K562 (cell line): ENCODE measurements at regions not wholly inside any gene's neighbourhood (a gene's known extent, or its start where the extent isn't known, plus 50 kb on each side); places are given as distances from the start of the nearest gene placed in this dataset.

ENCODE experiments used
- ATAC-seq: fragments of 200-7000 bp; cut with Tn5 transposase; 3 replicates; pipeline ENCODE4 v1.9.1; 2020; ENCODE audit warnings: moderate library complexity
- BruUV-seq: library from RNA; stranded (reverse); fragments of 400-500 nt; replicated peaks from 2 replicates; lab custom pipeline; 2021; lab: Mats Ljungman, UMichigan
- CTCF ChIA-PET: fragments of 300-600 bp; formaldehyde crosslinking; extraction: SDS; loops from one replicate; lab custom pipeline; 2021; ENCODE audit warnings: low intra/inter-chr PET ratio; lab: Yijun Ruan, JAX
- POLR2A ChIA-PET: fragments of 300-600, 350-650 bp; sonication (Branson Sonifier 250); formaldehyde crosslinking; extraction: SDS; loops from one replicate; lab custom pipeline; 2021; ENCODE audit warnings: antibody characterized with exemption, inconsistent platforms; lab: Yijun Ruan, JAX
- DNase-seq, 4 experiments: peaks; one replicate each; pipeline versions ENCODE4 v3.0.0 to v3.0.0-alpha.2; 2011 to 2018; ENCODE audit warnings: low spot score in 3 of 4, mixed read lengths in 3 of 4; ENCODE audit errors: extremely low read depth in 1 of 4
- FAIRE-seq: peaks from 2 replicates; lab custom pipeline; 2011; peaks lifted over from hg19 to GRCh38; lab: Jason Lieb, UNC
- H2AFZ ChIP-seq: 2 replicates; pipeline ENCODE4 v1.6.0; 2011; ENCODE audit warnings: low read depth, low read length, control low read depth, inconsistent platforms
- H3K27ac ChIP-seq: fragments of 200-600 bp; 3 replicates; pipeline ENCODE4 v1.8.0; 2011; ENCODE audit warnings: low read depth, mild to moderate bottlenecking, control low read depth, inconsistent platforms, low read length, moderate library complexity, mixed read lengths; ENCODE audit errors: extremely low read depth
- H3K27me3 ChIP-seq, 2 experiments: fragments of 300-600 bp in 1 of 2; 2 replicates in 1 of 2; 3 replicates in 1 of 2; pipeline versions ENCODE4 v1.6.0 to v1.8.0; 2011; ENCODE audit warnings: inconsistent platforms in 2 of 2, low read length in 2 of 2, mild to moderate bottlenecking in 1 of 2, mixed read lengths in 1 of 2, moderate library complexity in 1 of 2; ENCODE audit not compliant: control insufficient read depth in 2 of 2, insufficient read depth in 2 of 2
- H3K36me3 ChIP-seq: fragments of 300-600 bp; 3 replicates; pipeline ENCODE4 v1.8.0; 2011; ENCODE audit warnings: mild to moderate bottlenecking, low read length, inconsistent platforms; ENCODE audit not compliant: control insufficient read depth, insufficient read depth
- H3K4me1 ChIP-seq, 2 experiments: fragments of 200-600 bp in 1 of 2; replicated peaks in 1 of 2; 2 replicates in 1 of 2; 3 replicates in 1 of 2; pipeline versions ENCODE4 v1.5.1 to v1.8.0; 2011; ENCODE audit warnings: inconsistent platforms in 2 of 2, low read length in 2 of 2, mild to moderate bottlenecking in 1 of 2, mixed read lengths in 1 of 2, moderate library complexity in 1 of 2; ENCODE audit not compliant: control insufficient read depth in 2 of 2, insufficient read depth in 2 of 2
- H3K4me2 ChIP-seq: 2 replicates; pipeline ENCODE4 v1.6.1; 2011; ENCODE audit warnings: low read length, control low read depth, inconsistent platforms, mixed read lengths; ENCODE audit not compliant: insufficient read depth
- H3K4me3 ChIP-seq: fragments of 200-600 bp; sonication (generic), shearing (Covaris generic); 2 replicates; pipeline ENCODE4 v1.5.1; 2016; ENCODE audit warnings: control low read depth, inconsistent platforms
- H3K79me2 ChIP-seq: fragments of 200-600 bp; 3 replicates; pipeline ENCODE4 v1.8.0; 2011; ENCODE audit warnings: low read length, inconsistent platforms; ENCODE audit not compliant: control insufficient read depth, insufficient read depth
- H3K9ac ChIP-seq, 2 experiments: 2 replicates each; pipeline versions ENCODE4 v1.6.0 to v1.6.1; 2011; ENCODE audit warnings: low read depth in 2 of 2, low read length in 2 of 2, control low read depth in 1 of 2, inconsistent platforms in 1 of 2, mild to moderate bottlenecking in 1 of 2, mixed read lengths in 1 of 2; ENCODE audit not compliant: insufficient read depth in 1 of 2
- H3K9me1 ChIP-seq: one replicate; pipeline ENCODE4 v1.6.0; 2011; ENCODE audit warnings: inconsistent platforms, mild to moderate bottlenecking, low read length, moderate library complexity; ENCODE audit not compliant: control insufficient read depth, insufficient read depth
- H3K9me3 ChIP-seq: replicated peaks from 2 replicates; pipeline ENCODE4 v1.5.1; 2011; ENCODE audit warnings: low read depth, low read length, inconsistent platforms; ENCODE audit not compliant: control insufficient read depth, insufficient read depth
- H4K20me1 ChIP-seq: replicated peaks from 2 replicates; pipeline ENCODE4 v1.6.1; 2011; ENCODE audit warnings: low read length, inconsistent platforms, mixed read lengths; ENCODE audit not compliant: control insufficient read depth, insufficient read depth
- E2F5 ChIP-seq: sonication (generic); formaldehyde crosslinking; IDR thresholded peaks from 2 replicates; pipeline ENCODE4 v1.8.0; 2022; ENCODE audit warnings: mild to moderate bottlenecking, missing genetic modification reagents
- RERE ChIP-seq: sonication (generic); formaldehyde crosslinking; IDR thresholded peaks from 2 replicates; pipeline ENCODE4 v1.8.0; 2023; ENCODE audit warnings: missing genetic modification reagents, mild to moderate bottlenecking, borderline replicate concordance
- SMAD1 ChIP-seq: fragments of 150-350 bp; IDR thresholded peaks from 2 replicates; pipeline ENCODE4 v1.6.1; 2014; ENCODE audit warnings: low read length, low read depth; ENCODE audit not compliant: partially characterized antibody
- SNRNP70 ChIP-seq: fragments of 200-400 bp; formaldehyde crosslinking; optimal IDR thresholded peaks from 2 replicates; pipeline ENCODE3; 2017; ENCODE audit warnings: low read depth, low read length
- ZNF589 ChIP-seq: fragments of 200-800 bp; sonication (Bioruptor generic); IDR thresholded peaks from 2 replicates; pipeline ENCODE4 v1.6.1; 2016; ENCODE audit warnings: low read depth, missing genetic modification characterization, missing compliant biosample characterization
- ZNF717 ChIP-seq: fragments of 250-450 bp; sonication (Bioruptor Pico); IDR thresholded peaks from 2 replicates; pipeline ENCODE4 v1.5.0; 2021
- ZNF780A ChIP-seq: fragments of 250-450 bp; sonication (Bioruptor Pico); IDR thresholded peaks from 2 replicates; pipeline ENCODE4 v1.5.0; 2021; ENCODE audit warnings: mild to moderate bottlenecking
- WGBS: fragments of 100-300 bp; shearing (Covaris generic); methylation state at CpG from one replicate; pipeline ENCODE4 v1.1.6; 2016; ENCODE audit warnings: low coverage, mixed read lengths; ENCODE audit not compliant: insufficient coverage; ENCODE audit errors: missing lambda C conversion rate; 5-methylcytosine and 5-hydroxymethylcytosine counted together
- in situ Hi-C: fragments of 300-500 bp; cut with MboI; formaldehyde crosslinking; loops from 4 replicates; pipeline ENCODE4 v1.15.0; 2018; ENCODE audit warnings: inconsistent platforms, mixed read lengths
- intact Hi-C: fragments of 100-400 bp; cut with micrococcal nuclease; formaldehyde crosslinking; loops from 2 replicates; pipeline ENCODE4 v1.14.2; 2022

GRCh38 chr22:48371391-48371790 is 1456.3 kb downstream of the BRD1 start (continued):
- TF ChIP-seq RERE (CRISPR knock-in tag) (no peak), E2F5 (no peak)

GRCh38 chr22:48370508-48371325 is 1457.0 kb downstream of the BRD1 start:
- H3K36me3 ChIP-seq = no peaks in the 10 kb centered on the region
- no peaks in the 10 kb centered on the region; a peak in 1 of 5 replicates for H3K27me3 ChIP-seq
- WGBS = 0% methylated on average over 13 of the region's 13 CpGs
- no peak overlapping the region for H3K27ac ChIP-seq
- BruUV-seq = no TSS peak
- H3K79me2 ChIP-seq = no peaks in the 10 kb centered on the region
- no peak overlapping the region for H3K4me2 ChIP-seq
- H2AFZ ChIP-seq = no peak overlapping the region
- no peak overlapping the region for H3K9ac ChIP-seq
- no peaks in the 10 kb centered on the region for H3K9me1 ChIP-seq
- H3K4me3 ChIP-seq = no peak overlapping the region
- DNase-seq (no peak), FAIRE-seq (no peak), ATAC-seq (no peak)
- intact Hi-C loops (no loop called here), in situ Hi-C loops (no loop called here)
- ChIA-PET CTCF (no interaction called here), POLR2A (no interaction called here)
- no peaks in the 10 kb centered on the region for H3K9me3 ChIP-seq
- TF ChIP-seq ZNF589 (CRISPR knock-in tag) (no peak), SMAD1 (no peak), ZNF780A (no peak), SNRNP70 (no peak), ZNF717 (CRISPR knock-in tag) (no peak)
- H4K20me1 ChIP-seq = no peaks in the 10 kb centered on the region
- no peaks in the 10 kb centered on the region for H3K4me1 ChIP-seq
